Sigmoid colon (tissue), 6 donors: ENCODE measurements at regions not wholly inside any gene's neighbourhood (a gene's known extent, or its start where the extent isn't known, plus 50 kb on each side); places are given as distances from the start of the nearest gene placed in this dataset.

Experiments
- DNase-seq: peaks from one replicate; pipeline ENCODE4 v3.0.0-alpha.2; 2019
- H3K27ac ChIP-seq, 4 donors: fragments of 200-600 bp; sonication (generic); one replicate each; pipeline ENCODE4 v1.5.1; 2016 to 2019; ENCODE audit warnings: mild to moderate bottlenecking in 1 of 4
- H3K27me3 ChIP-seq, 3 donors: fragments of 200-600 bp; sonication (generic); one replicate each; pipeline ENCODE4 v1.5.1; 2019; ENCODE audit warnings: mild to moderate bottlenecking in 1 of 3
- H3K36me3 ChIP-seq, 4 donors: fragments of 200-600 bp; sonication (generic); one replicate each; pipeline ENCODE4 v1.5.1; 2016 to 2019
- H3K4me1 ChIP-seq, 4 donors: fragments of 200-600 bp; sonication (generic); one replicate each; pipeline ENCODE4 v1.5.1; 2017 to 2019
- H3K4me3 ChIP-seq, 4 donors: fragments of 200-600 bp; sonication (generic); one replicate each; pipeline ENCODE4 v1.5.1; 2017 to 2019; ENCODE audit warnings: mild to moderate bottlenecking in 2 of 4, moderate library complexity in 1 of 4
- H3K9me3 ChIP-seq, 4 donors: fragments of 200-600 bp in 3 of 4; sonication (generic) in 3 of 4; one replicate each; pipeline versions ENCODE4 v1.5.1 to v1.6.1; 2013 to 2019
- CTCF ChIP-seq, 4 experiments: fragments of 450-650 bp in 3 of 4; fragments of 200-600 bp in 1 of 4; IDR thresholded peaks; one replicate each; pipeline ENCODE4 v1.5.1; 2016 to 2019; ENCODE audit warnings: antibody characterized with exemption in 4 of 4, mild to moderate bottlenecking in 3 of 4, moderate library complexity in 2 of 4
- EP300 ChIP-seq, 4 donors: sonication (generic); formaldehyde crosslinking; IDR thresholded peaks; one replicate each; pipeline ENCODE4 v1.6.1; 2017; ENCODE audit warnings: antibody characterized with exemption in 4 of 4
- POLR2A ChIP-seq, 2 donors: fragments of 450-650 bp; IDR thresholded peaks; one replicate each; pipeline ENCODE4 v1.6.1; 2016; ENCODE audit warnings: antibody characterized with exemption in 2 of 2, mild to moderate bottlenecking in 2 of 2, moderate library complexity in 2 of 2
- POLR2AphosphoS5 ChIP-seq, 4 donors: sonication (generic); formaldehyde crosslinking; IDR thresholded peaks; one replicate each; pipeline ENCODE4 v1.6.1; 2017; ENCODE audit warnings: antibody characterized with exemption in 4 of 4
- WGBS, 2 donors: extraction: QIAGEN DNeasy Blood & Tissue Kit; methylation state at CpG; one replicate each; pipeline ENCODE4 v1.1.7; 2013; 5-methylcytosine and 5-hydroxymethylcytosine counted together
- intact Hi-C: fragments of 100-400 bp; cut with DNase I; formaldehyde crosslinking; loops from one replicate; pipeline ENCODE4 v1.15.1; 2023
- donor health status: healthy with polysubstance abuse.
- donor health status: healthy.

- intact Hi-C loops: no loop called here
- Histone ChIP-seq H3K9me3 (peaks cover 0 to 3% (median 0%) of the 10 kb centered on the region in 4 donors), H3K27ac (no peak overlapping the region), H3K4me3 (no peak overlapping the region), H3K27me3 (no peaks in the 10 kb centered on the region), H3K36me3 (no peaks in the 10 kb centered on the region), H3K4me1 (no peaks in the 10 kb centered on the region)
- no peak for DNase-seq
- TF ChIP-seq EP300 (IDR thresholded peaks at IDR 0.05): no peak
- TF ChIP-seq CTCF (IDR thresholded peaks at IDR 0.05): no peak
- TF ChIP-seq POLR2AphosphoS5 (IDR thresholded peaks at IDR 0.05): no peak
- no peak for TF ChIP-seq POLR2A (IDR thresholded peaks at IDR 0.05)
- 83 to 88% methylated on average over 1 of the region's 1 CpG for WGBS, 2 donors
Measured at GRCh38 chr6:125688138-125688537, 61.3 kb upstream of the HEY2 start.

GRCh38 chr6:125693480-125693879 is 56.0 kb upstream of the HEY2 start:
- no peak overlapping the region for H3K4me3 ChIP-seq
- 48 to 50% methylated on average over 1 of the region's 1 CpG for WGBS, 2 donors
- intact Hi-C loops: no loop called here
- H3K27ac ChIP-seq: no peak overlapping the region
- DNase-seq: no peak
- no peaks in the 10 kb centered on the region for H3K27me3 ChIP-seq
- TF ChIP-seq POLR2A (IDR thresholded peaks at IDR 0.05) (no peak), EP300 (IDR thresholded peaks at IDR 0.05) (no peak), POLR2AphosphoS5 (IDR thresholded peaks at IDR 0.05) (no peak), CTCF (IDR thresholded peaks at IDR 0.05) (no peak)
- H3K9me3 ChIP-seq: peaks cover 0 to 3% (median 0%) of the 10 kb centered on the region in 4 donors
- H3K36me3 ChIP-seq: no peaks in the 10 kb centered on the region
- H3K4me1 ChIP-seq: no peaks in the 10 kb centered on the region

GRCh38 chr6:125699591-125699990 is 49.8 kb upstream of the HEY2 start:
- H3K4me3 ChIP-seq: no peak overlapping the region
- DNase-seq: no peak
- H3K36me3 ChIP-seq: no peaks in the 10 kb centered on the region
- no peaks in the 10 kb centered on the region for H3K4me1 ChIP-seq
- H3K9me3 ChIP-seq: no peaks in the 10 kb centered on the region
- H3K27me3 ChIP-seq: no peaks in the 10 kb centered on the region
- H3K27ac ChIP-seq: no peak overlapping the region
- intact Hi-C loops: no loop called here
- TF ChIP-seq CTCF (IDR thresholded peaks at IDR 0.05): no peak
- TF ChIP-seq EP300 (IDR thresholded peaks at IDR 0.05): no peak
- no peak for TF ChIP-seq POLR2A (IDR thresholded peaks at IDR 0.05)
- TF ChIP-seq POLR2AphosphoS5 (IDR thresholded peaks at IDR 0.05): no peak
- 62 to 78% methylated on average over 4 of the region's 4 CpGs for WGBS, 2 donors
